Mucosa of descending colon (tissue), 3 donors: ENCODE measurements at regions not wholly inside any gene's neighbourhood (a gene's known extent, or its start where the extent isn't known, plus 50 kb on each side); places are given as distances from the start of the nearest gene placed in this dataset.

ENCODE experiments used
- ATAC-seq: fragments of 200-7000 bp; cut with Tn5 transposase; one replicate; pipeline ENCODE4 v1.9.1; 2020; ENCODE audit warnings: mild to moderate bottlenecking, moderate library complexity
- DNase-seq, 3 donors: peaks; one replicate each; pipeline ENCODE4 v3.0.0-alpha.2; 2020
- H3K36me3 ChIP-seq: fragments of 200-600 bp; one replicate; pipeline ENCODE4 v1.8.0; 2021; ENCODE audit warnings: low read depth, mild to moderate bottlenecking
- H3K4me1 ChIP-seq: fragments of 200-600 bp; one replicate; pipeline ENCODE4 v1.8.0; 2021; ENCODE audit warnings: low read depth, mild to moderate bottlenecking
- H3K4me3 ChIP-seq: fragments of 200-600 bp; one replicate; pipeline ENCODE4 v1.8.0; 2021; ENCODE audit warnings: mild to moderate bottlenecking
- H3K9me3 ChIP-seq: fragments of 200-600 bp; one replicate; pipeline ENCODE4 v1.8.0; 2021; ENCODE audit warnings: mild to moderate bottlenecking
- CTCF ChIP-seq: fragments of 200-600 bp; IDR thresholded peaks from one replicate; pipeline ENCODE4 v1.8.0; 2022; ENCODE audit warnings: antibody characterized with exemption, mild to moderate bottlenecking
- intact Hi-C, 2 donors: fragments of 100-400 bp; cut with DNase I in 1 of 2; cut with micrococcal nuclease in 1 of 2; formaldehyde crosslinking; loops; one replicate each; pipeline versions ENCODE4 v1.11.0 to v1.11.1; 2022; cut with DNase I, micrococcal nuclease
- donor health status: DM: no; HTN: no; CAD: no; lungs with moderate emphysema.
- donor health status: DM: no; HTN: no; CAD: no.
- donor health status: DM: no; HTN: yes; CAD: no.

GRCh38 chr1:88453295-88453694 is 230.8 kb upstream of the PKN2 start:
- intact Hi-C loops = no loop called here
- no peak overlapping the region for H3K4me3 ChIP-seq
- DNase-seq = no peak
- H3K36me3 ChIP-seq = no peaks in the 10 kb centered on the region
- TF ChIP-seq CTCF = no peak
- no peaks in the 10 kb centered on the region for H3K9me3 ChIP-seq
- no peak for ATAC-seq
- H3K4me1 ChIP-seq = no peaks in the 10 kb centered on the region

GRCh38 chr1:88454781-88455180 is 229.3 kb upstream of the PKN2 start:
- TF ChIP-seq CTCF = no peak
- no peak for DNase-seq

DNA sequence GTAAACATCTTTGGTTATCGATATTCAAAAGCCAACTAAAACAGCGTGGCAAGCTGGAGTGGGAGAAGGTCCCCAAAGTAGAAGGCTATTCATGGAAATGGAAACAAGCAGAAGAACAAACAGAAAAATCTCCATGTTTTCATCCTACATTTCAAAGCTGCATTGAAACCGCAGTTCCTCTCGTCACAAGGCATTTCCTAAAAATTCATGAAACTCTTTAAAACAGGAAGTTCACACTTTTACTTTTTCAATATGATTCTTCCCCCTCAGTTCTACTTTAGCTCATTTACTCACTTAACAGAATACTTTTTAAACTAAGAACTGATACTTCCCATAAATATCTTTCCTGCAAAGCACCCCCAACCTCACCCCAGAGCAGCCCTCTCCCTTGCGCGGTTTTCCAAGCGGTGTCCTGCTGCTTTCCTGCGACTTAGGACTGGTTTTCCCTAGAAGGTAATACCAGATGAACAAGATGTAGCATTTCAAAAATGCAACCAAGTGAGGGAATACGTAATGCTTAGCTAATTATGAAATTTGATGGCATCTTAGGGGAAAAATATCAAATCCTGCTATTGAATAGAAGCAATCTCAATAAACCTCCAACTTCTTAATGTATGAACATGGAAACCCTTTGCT is 228.3 kb upstream of the PKN2 start:
- no peak for ATAC-seq

More at GRCh38 chr1:88454781-88455180, 229.3 kb upstream of the PKN2 start:
- Histone ChIP-seq H3K9me3 (no peaks in the 10 kb centered on the region), H3K4me3 (no peak overlapping the region), H3K4me1 (no peaks in the 10 kb centered on the region), H3K36me3 (no peaks in the 10 kb centered on the region)
- no peak for ATAC-seq
- intact Hi-C loops = no loop called here

DNA sequence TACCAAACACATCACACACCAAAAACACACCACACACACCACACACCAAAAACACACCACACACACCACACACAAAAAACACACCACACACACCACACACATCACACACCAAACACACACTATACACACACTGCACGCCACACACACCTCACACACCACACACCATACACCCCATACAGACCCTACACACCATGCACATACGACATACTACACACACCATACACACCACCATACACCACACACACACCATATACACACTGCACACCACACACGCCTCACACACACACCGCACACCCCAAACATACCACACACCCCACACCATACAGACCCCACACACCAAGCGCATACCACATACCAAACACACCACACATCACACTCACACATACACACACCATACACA is 226.9 kb upstream of the PKN2 start:
- no peak for TF ChIP-seq CTCF
- no peak for DNase-seq
- Histone ChIP-seq H3K36me3 (no peaks in the 10 kb centered on the region), H3K4me1 (peaks cover under 1% of the 10 kb centered on the region), H3K4me3 (no peak overlapping the region), H3K9me3 (no peaks in the 10 kb centered on the region)
- ATAC-seq = no peak
- intact Hi-C loops = no loop called here

More for the DNA sequence above, 228.3 kb upstream of the PKN2 start:
- TF ChIP-seq CTCF = no peak
- Histone ChIP-seq H3K4me1 (no peaks in the 10 kb centered on the region), H3K36me3 (no peaks in the 10 kb centered on the region), H3K9me3 (no peaks in the 10 kb centered on the region), H3K4me3 (no peak overlapping the region)
- intact Hi-C loops = no loop called here
- no peak for DNase-seq

- no peak for TF ChIP-seq CTCF
- H3K4me3 ChIP-seq = no peak overlapping the region
- ATAC-seq (no peak), DNase-seq (no peak)
- H3K4me1 ChIP-seq = peaks cover 3% of the 10 kb centered on the region
- H3K36me3 ChIP-seq = no peaks in the 10 kb centered on the region
- no peaks in the 10 kb centered on the region for H3K9me3 ChIP-seq
- intact Hi-C loops = no loop called here
Measured at GRCh38 chr1:88461007-88461406, 223.1 kb upstream of the PKN2 start.

- no peak for TF ChIP-seq CTCF
Measured at GRCh38 chr1:88462096-88462487, 222.0 kb upstream of the PKN2 start.

More at GRCh38 chr1:88462096-88462487, 222.0 kb upstream of the PKN2 start:
- Histone ChIP-seq H3K36me3 (no peaks in the 10 kb centered on the region), H3K4me1 (peaks cover 3% of the 10 kb centered on the region), H3K4me3 (no peak overlapping the region), H3K9me3 (no peaks in the 10 kb centered on the region)
- intact Hi-C loops = no loop called here
- ATAC-seq (no peak), DNase-seq (no peak)
